ENCODE measurements at regions not wholly inside any gene's neighbourhood (a gene's known extent, or its start where the extent isn't known, plus 50 kb on each side); places are given as distances from the start of the nearest gene placed in this dataset.
A peak's percentile ranks its signal among the peaks of the same experiment; 100 is the strongest.

GRCh38 chr10:118845776-118846175 is 91.0 kb upstream of the CACUL1 start:
- H3F3A ChIP-seq (ENCODE audit: low read depth): no peaks in the 10 kb centered on the region

GRCh38 chr10:118850418-118851061 is 95.8 kb upstream of the CACUL1 start:
- TF ChIP-seq CTCF (IDR thresholded peaks at IDR 0.05) (peak; percentile 77), EZH2phosphoT487 (IDR thresholded peaks at IDR 0.05) (no peak), EZH2 (IDR thresholded peaks at IDR 0.05) (no peak)
- Histone ChIP-seq H3K9me3 (ENCODE audit: low read depth) (no peaks in the 10 kb centered on the region), H3K27ac (no peak overlapping the region)

More at GRCh38 chr10:118845776-118846175, 91.0 kb upstream of the CACUL1 start:
- H3K36me3 Mint-ChIP-seq: no peaks in the 10 kb centered on the region
- Histone ChIP-seq H2AFZ (replicated peaks) (no peak overlapping the region), H3K79me2 (ENCODE audit: low read depth) (no peaks in the 10 kb centered on the region), H3K27me3 (no peaks in the 10 kb centered on the region), H3K9ac (no peak overlapping the region), H3K9me3 (ENCODE audit: low read depth) (no peaks in the 10 kb centered on the region), H3K36me3 (no peaks in the 10 kb centered on the region), H4K20me1 (ENCODE audit: low read depth) (no peaks in the 10 kb centered on the region), H3K27ac (no peak overlapping the region), H3K4me2 (no peak overlapping the region), H3K4me1 (no peaks in the 10 kb centered on the region), H3K4me3 (no peak overlapping the region)
- peaks cover 9% of the 10 kb centered on the region for H3K27me3 Mint-ChIP-seq (ENCODE audit: insufficient read depth, low read depth)
- no peak overlapping the region for H3K27ac Mint-ChIP-seq
- no peaks in the 10 kb centered on the region for H3K9me3 Mint-ChIP-seq
- peaks cover 13% of the 10 kb centered on the region for H3K4me1 Mint-ChIP-seq
- H3K4me3 Mint-ChIP-seq: no peak overlapping the region
- no peak for DNase-seq (ENCODE audit: low spot score)
- no peak for TF ChIP-seq EZH2 (IDR thresholded peaks at IDR 0.05)
- no peak for TF ChIP-seq EZH2phosphoT487 (IDR thresholded peaks at IDR 0.05)
- TF ChIP-seq CTCF (IDR thresholded peaks at IDR 0.05): no peak

GRCh38 chr10:118851062-118852035 is 96.6 kb upstream of the CACUL1 start:
- no peak for DNase-seq (ENCODE audit: low spot score)
- Histone ChIP-seq H3K27ac (no peak overlapping the region), H2AFZ (replicated peaks) (no peak overlapping the region), H3K36me3 (no peaks in the 10 kb centered on the region), H3F3A (ENCODE audit: low read depth) (no peaks in the 10 kb centered on the region), H3K4me3 (no peak overlapping the region), H3K27me3 (no peaks in the 10 kb centered on the region), H4K20me1 (ENCODE audit: low read depth) (no peaks in the 10 kb centered on the region), H3K4me1 (no peaks in the 10 kb centered on the region), H3K9me3 (ENCODE audit: low read depth) (no peaks in the 10 kb centered on the region), H3K4me2 (no peak overlapping the region), H3K9ac (no peak overlapping the region), H3K79me2 (ENCODE audit: low read depth) (no peaks in the 10 kb centered on the region)
- no peaks in the 10 kb centered on the region for H3K4me1 Mint-ChIP-seq
- TF ChIP-seq CTCF (IDR thresholded peaks at IDR 0.05): no peak
- no peak for TF ChIP-seq EZH2 (IDR thresholded peaks at IDR 0.05)
- no peak for TF ChIP-seq EZH2phosphoT487 (IDR thresholded peaks at IDR 0.05)
- H3K27me3 Mint-ChIP-seq (ENCODE audit: insufficient read depth, low read depth): peaks cover 4% of the 10 kb centered on the region
- H3K4me3 Mint-ChIP-seq: no peak overlapping the region
- no peak overlapping the region for H3K27ac Mint-ChIP-seq
- no peaks in the 10 kb centered on the region for H3K36me3 Mint-ChIP-seq
- H3K9me3 Mint-ChIP-seq: no peaks in the 10 kb centered on the region

More at GRCh38 chr10:118850418-118851061, 95.8 kb upstream of the CACUL1 start:
- H3K9me3 Mint-ChIP-seq: no peaks in the 10 kb centered on the region
- Histone ChIP-seq H3K36me3 (no peaks in the 10 kb centered on the region), H3K27me3 (no peaks in the 10 kb centered on the region), H2AFZ (replicated peaks) (no peak overlapping the region), H3K4me2 (no peak overlapping the region), H3K79me2 (ENCODE audit: low read depth) (no peaks in the 10 kb centered on the region), H3K4me3 (no peak overlapping the region), H3K4me1 (no peaks in the 10 kb centered on the region), H3K9ac (no peak overlapping the region), H4K20me1 (ENCODE audit: low read depth) (no peaks in the 10 kb centered on the region), H3F3A (ENCODE audit: low read depth) (no peaks in the 10 kb centered on the region)
- H3K27ac Mint-ChIP-seq: no peak overlapping the region
- no peaks in the 10 kb centered on the region for H3K36me3 Mint-ChIP-seq
- H3K27me3 Mint-ChIP-seq (ENCODE audit: insufficient read depth, low read depth): peaks cover 4% of the 10 kb centered on the region
- peak; percentile 87 for DNase-seq (ENCODE audit: low spot score)
- no peak overlapping the region for H3K4me3 Mint-ChIP-seq
- peaks cover 4% of the 10 kb centered on the region for H3K4me1 Mint-ChIP-seq
